HG03520 (cell line): ENCODE measurements at regions not wholly inside any gene's neighbourhood (a gene's known extent, or its start where the extent isn't known, plus 50 kb on each side); places are given as distances from the start of the nearest gene placed in this dataset.
A peak's percentile ranks its signal among the peaks of the same experiment; 100 is the strongest.

Experiments
- ATAC-seq: cut with Tn5 transposase; IDR thresholded peaks from one replicate; pipeline ENCODE4 v1.9.1; 2021; ENCODE audit warnings: mild to moderate bottlenecking, moderate library complexity; ENCODE audit not compliant: unreplicated experiment

DNA sequence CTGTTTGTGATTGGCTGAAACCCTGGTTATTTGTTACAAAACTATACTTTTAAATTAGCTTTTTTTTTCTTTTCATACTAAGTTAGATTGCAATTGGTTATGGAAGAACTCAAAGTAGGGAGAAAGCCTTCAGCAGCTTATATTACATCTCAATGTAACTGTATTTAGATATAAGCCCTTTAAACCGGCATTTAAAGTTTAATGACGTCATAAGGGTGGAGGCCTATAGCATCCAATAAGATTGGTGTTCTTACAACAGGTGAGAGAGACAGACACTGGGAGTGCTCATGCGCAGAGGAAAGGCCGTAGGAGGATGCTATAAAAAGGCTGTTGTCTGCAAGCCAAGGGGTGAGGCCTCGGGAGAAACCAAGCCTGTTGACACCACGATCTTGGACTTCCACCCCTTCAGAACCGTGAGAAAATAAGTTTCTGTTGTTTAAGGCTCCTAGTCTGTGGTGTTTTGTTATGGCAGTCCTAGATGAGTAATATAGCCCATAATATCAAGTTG lies 1198.8 kb upstream of the SPRY2 start:
- ATAC-seq, result no peak

DNA sequence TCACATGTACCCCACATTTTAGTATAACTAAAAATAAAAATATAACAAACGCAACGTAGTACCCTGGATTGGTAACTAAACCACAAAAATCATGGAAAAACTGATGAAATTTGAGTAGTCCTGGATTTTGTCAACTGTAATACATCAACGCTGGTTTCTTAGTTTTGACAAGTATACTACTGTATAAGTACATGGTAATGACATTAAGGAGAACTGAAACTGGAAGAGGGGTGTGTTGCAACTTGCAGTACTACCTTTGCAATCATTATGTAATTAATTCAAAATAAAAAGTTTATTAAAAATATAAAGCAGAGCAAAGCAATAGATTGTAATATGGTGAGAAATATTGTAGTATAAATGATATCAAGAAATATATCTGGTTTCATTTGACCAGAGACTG lies 1158.0 kb upstream of the SPRY2 start:
- ATAC-seq, result no peak

DNA sequence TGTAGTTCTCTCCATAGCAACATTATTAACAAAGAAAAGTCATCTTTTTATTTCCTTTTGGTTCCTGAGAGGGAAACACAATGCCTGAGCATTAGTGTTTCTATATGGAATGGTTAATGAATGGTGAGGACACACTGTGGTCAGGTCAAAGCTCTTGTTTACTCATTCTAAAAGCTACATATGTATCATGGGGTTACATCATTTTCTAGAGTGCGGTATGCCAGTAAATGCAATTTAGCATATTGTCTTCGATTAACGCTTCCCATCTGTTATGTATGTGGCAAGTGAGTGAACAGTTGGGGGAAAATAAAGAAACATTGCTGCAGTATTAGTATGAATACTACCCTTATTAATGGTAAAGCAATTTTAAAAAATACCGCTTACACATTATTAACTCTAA lies 1152.2 kb upstream of the SPRY2 start:
- no peak for ATAC-seq

DNA sequence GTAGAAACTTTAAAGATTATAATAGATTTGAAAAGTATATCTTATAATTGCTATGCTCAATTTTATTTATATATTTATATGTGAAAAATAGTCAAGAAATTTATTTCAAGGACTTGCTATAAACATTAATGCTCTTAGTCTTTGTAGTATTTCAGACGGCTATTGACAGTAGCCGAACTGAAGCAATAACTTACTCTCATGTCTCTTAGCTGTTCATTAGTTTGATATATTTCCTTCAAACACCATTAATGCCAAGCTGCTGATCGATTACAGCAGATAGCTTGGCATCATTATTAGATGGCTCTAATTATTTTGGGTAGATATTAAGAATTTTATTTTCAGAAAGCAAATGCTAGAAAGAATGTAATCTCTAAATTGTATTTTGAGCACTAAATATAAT lies 1151.5 kb upstream of the SPRY2 start:
- no peak for ATAC-seq

DNA sequence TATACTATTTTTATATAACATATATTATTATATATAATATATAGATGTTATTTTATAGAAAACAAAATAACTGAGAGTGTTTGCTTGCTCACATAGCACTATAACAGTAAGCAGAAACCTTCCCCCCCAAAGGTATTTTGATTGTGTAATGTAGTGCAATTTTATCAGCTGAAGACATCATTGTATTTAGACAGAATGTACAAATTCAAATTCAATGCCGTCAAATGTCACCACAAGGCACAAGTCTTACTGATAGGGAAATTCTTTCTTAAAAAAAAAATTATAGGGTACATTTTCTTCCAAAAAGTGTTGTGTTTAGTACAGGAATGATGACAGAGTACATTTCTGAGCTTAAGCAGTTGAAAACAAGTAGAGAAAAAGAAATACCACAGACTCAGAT lies 1147.1 kb upstream of the SPRY2 start:
- no peak for ATAC-seq

DNA sequence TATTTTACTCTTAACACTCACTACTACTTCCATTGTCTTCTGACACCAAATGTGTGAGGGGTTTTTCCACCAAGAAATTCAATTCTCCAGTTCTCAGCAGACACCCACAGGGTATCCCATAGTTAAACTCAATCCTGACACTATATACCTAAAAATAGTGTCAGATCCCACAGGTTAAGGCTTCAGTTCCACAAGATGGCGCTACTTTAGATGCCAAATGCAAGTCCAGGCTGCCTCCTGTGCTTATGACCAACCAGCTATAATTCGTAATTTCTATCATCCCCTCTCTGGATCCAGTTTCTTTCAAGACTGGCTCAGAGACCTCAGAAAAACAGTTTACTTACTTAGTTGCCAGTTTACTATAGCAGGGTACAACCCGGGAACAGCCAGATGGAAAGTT lies 1146.2 kb upstream of the SPRY2 start:
- no peak for ATAC-seq

DNA sequence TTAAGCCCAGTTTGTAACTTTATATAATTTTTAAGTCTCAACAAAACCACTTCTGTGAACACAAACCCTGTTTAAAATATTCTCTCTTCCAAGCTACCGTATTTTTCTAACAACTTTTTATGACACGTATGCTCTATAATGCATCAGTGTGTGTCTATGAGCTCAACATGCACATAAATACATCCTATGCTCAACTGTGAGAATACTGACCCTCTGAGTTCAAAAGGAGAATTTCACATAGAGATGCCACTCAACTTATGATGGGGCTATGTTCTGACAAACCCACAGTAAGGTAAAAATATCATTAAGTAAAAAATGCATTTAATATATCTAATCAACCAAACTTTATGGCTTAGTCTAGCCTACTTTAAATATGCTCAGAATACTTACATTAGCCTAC lies 1139.7 kb upstream of the SPRY2 start:
- ATAC-seq, result no peak

DNA sequence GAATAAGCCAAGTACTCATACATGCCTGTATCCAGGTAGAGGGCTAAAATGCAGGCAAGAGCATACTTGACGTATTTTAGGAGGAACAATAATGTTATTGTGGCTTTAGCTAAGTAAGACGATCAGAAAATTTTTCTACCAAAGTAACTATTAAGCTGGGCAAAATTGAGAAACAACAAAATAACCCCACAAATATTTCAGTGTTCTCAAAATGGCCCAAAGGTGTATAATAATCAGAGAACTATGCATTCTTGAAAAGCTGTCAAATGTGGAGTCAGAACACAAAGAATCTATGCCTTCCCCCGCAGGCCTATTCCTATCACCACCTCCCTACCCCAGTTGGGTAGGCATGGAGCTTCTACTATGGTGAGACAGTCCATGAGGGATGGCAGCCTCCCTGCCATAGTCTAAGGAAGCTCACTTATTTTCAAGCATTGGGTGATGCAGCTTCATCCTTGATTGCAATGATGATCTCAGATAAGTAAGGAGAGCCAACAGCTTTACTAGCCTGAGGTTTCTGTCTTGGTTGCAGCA lies 1132.5 kb upstream of the SPRY2 start:
- no peak for ATAC-seq

DNA sequence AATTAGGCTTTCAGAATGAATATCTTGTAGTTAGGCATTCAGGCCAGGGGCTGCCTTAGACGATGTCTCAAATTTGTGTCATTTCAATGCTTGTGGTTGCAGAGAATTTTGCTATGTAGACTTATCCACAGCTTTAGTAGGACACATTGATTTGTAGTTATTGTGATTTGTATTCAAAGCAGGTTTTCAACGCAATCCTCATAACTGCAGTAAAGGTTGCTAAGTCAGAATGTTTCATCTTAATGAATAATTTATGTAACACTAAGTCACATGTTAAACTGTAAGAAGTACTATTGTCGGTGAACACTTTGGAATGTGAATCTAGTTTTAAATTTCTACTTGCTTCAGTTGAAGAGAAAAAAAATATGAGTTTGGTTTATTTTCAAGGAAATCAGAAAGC lies 1117.2 kb upstream of the SPRY2 start:
- ATAC-seq, result no peak

DNA sequence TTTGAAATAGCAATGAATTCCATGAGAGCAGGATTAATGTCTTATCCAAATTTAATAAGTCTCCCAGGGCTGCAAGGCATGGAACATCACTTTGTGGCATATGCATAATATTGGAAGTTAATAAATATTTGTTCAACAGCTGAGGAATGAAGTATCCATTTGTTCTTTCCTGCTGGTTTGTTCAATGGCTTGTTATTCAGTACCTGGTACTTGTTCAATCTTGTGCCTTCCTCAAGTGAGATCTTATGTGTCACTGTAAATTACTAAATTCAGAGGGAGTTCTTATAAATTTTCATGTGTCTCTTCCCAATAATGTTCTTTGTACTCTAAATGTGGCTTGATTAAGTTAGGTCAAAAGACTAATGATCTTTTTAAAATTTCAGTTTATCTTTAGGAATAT lies 1105.5 kb upstream of the SPRY2 start:
- no peak for ATAC-seq

DNA sequence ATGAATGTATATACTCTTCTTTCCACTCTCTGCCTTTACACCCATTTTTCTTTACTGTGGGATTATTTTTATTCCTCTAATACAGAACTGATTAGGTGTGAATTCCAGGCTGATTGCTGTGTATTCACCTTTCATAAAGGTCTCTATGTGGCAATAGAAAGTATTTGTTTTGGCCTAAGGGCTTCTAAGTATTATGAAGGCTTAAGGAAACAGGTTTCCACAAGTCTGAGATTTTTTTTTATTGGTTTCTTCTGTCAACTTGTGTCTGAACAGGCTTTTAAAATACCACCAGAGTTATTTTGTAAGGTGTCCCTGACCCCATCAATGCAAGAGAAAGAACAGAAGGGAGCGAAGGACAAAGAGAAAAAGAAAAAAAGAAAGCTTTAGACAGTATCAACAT lies 1102.0 kb upstream of the SPRY2 start:
- no peak for ATAC-seq

DNA sequence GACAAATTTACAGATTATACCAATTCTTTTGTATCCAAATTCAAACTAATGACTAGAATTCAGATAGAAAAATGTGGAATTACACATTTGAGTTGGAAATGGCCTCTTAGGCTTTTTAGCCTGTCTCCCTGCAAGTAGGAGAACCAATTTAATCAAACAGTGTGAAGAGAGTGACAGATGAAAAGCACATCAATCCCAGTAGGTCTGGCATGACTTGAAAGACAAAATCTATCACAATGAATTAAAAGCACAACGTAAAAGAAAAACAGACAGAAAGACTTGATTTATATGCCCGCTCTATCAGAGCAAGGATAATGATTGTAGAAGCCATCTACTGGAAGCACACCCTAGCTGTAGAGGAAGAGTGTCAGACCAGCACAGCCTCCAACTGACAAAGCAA lies 1084.4 kb upstream of the SPRY2 start:
- no peak for ATAC-seq

DNA sequence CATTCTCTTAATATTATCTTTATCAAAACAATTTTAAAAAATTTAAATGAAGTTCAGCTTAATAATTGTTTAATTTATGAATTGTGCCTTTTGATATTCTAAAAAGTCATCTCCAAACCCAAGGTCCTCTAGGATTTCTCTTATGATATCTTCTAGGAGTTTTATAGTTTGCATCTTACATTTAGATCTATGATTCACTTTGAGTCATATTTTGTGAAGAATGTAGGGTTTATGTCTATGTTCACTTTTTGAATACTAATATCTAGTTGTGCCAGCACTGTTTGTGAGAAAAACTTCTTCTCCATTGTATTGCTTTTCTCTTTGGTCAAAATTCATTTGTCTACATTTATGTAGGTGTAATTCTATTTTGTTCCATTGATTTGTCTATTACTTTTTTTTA lies 1068.4 kb upstream of the SPRY2 start:
- no peak for ATAC-seq

DNA sequence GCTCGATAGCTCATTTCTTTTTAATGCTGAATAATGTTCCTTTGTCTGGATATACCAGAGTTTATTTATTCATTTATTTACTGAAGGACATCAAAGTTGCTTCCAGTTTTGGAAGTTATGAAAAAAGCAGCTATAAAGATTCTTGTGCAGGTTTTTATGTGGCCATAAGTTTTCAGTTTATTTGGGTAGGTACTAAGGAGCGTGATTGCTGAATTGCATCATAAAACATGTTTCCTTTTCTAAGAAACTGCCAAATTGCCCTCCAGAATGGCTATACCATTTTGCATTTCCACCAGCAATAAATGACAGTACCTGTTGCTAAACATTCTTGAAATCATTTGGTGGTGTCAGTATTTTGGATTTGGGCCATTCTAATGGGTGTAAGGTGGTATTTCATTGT lies 1067.7 kb upstream of the SPRY2 start:
- ATAC-seq, result no peak

DNA sequence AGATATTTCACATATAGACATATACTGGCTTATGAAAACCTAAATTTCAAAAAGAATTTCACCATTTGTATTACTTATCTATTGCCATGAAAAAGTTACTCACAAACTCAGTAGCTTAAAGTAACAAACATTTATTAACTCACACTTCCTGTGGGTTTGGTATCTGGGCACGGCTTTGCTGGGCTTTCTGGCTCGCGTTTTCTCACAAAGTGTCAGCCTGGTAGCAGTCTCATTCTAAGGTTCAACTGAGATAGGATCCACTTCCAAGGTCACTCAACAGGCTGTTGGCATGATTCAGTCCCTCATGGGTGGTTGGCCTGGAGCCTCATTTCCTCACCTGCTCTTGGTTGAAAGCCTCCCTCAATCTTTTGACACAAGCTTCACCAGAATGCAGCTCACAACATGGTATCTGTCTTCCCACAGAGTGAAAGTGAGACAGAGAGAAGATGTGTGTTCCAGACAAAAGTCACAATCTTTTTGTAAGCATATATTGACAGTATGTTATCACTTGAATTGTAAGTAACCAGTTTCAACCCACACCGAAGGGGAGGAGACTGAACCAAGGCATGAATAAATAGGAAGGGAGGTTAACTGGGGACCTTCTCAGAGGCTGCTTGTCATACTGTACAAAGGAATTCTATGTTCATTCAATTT lies 1065.8 kb upstream of the SPRY2 start:
- ATAC-seq, result peak; percentile 66

DNA sequence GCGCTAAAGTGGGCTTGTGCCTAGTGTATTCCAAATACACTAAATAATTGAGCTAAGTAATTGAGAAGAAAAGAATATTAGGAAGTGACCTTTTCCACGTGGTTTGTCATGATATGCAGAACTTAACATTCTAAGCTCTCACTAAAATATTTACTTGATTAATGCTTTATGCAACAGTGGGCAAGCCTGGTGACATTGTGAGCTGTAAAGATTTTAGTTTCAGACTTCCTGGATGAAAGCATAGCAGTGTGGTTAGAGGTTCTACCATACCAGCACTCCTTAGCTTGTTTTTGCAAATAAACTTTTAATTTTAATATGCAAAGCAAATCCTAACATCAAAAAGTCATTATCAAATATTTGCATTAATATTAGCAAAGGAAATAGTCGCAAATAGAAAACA lies 1065.1 kb upstream of the SPRY2 start:
- no peak for ATAC-seq

DNA sequence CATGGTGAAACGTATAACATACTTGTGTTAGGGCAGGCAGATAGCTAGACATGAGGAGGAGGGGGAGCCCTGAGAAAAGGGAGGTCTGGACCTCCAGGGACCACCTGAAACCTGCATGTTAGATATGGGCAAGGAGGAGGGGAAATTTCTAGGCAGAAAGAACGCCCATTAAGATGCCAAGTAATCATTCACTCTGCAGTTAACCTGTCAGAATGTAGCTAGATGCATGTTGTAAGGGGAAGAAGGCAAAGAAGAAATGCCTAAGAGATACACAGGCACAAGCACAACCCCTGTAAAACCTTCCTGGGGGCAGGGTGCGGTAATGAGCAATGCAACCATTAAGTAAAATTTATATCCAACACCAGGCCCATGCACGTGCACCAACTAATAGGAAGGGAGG lies 1055.3 kb upstream of the SPRY2 start:
- no peak for ATAC-seq

DNA sequence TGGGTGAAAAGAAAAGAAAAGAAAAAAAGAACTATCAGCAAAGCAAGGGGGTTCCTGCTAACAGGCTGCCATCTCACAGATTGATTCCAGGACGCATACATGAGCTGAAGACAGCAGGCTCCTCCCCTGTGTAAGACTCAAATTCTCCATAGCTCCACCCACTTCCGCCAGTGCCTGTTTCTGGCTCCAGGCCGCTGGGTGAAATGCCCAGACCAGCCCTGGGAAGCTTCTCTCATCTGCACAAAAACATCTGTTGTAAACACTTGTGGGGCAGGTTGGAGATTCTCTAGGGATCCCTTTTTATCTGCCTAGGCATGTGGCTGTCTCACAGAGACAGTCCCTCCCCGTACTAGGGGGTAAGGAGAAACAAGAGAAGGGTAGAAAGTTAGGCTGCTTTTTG lies 1054.4 kb upstream of the SPRY2 start:
- no peak for ATAC-seq

DNA sequence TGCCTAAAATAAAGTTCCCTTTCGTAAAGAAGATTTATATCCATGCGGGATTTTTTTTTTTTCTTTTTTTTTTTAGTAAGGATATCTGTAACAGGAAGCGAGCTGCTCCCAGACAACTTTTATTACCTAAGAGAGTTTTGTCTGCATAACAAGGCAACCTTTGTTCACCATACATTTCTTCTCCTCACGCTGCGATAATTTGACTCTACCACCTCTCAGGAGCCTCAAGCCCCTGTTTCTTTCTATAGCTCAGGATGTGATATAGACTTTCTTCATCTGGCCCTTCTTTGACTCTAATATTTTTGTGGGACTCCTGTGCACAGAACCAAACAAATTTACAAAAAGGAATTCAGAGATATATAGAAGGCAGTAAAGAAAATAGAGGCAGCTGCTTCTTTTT lies 1053.7 kb upstream of the SPRY2 start:
- no peak for ATAC-seq

DNA sequence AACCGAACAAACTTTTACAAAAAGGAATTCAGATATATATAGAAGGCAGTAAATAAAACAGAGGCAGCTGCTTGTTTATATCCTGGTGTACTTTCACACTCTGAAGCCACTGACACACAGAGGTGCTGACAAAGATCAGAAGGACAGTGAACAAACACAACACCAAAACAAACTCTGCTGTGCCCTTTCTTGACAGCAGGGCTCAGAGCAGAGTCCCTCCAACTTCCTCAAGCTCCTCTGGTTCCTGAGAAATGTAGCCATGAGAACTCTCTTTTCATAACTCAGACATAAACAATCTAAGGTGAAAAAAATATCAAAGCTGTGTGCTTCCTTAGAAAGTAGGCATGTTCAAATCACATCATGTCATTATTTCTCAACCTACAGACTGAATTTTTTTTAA lies 1052.8 kb upstream of the SPRY2 start:
- no peak for ATAC-seq

DNA sequence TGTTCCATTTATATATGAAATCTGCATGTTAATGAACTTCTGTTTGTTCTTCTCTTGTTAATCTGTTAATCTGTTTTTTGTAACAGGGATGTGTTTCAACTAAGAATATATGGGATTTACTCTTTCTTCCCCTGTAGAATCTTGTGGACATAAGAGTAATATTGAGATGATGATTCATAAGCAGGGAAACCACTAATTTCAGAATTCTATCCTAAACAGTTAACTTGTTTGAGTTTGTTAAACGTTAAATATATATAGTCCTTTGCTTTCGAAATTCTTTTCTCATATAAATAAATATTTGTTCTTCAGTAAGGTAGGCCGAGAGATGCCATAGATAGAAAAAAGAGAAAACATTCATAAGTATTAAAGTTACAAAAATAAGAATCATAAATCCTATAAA lies 1052.2 kb upstream of the SPRY2 start:
- ATAC-seq, result no peak

DNA sequence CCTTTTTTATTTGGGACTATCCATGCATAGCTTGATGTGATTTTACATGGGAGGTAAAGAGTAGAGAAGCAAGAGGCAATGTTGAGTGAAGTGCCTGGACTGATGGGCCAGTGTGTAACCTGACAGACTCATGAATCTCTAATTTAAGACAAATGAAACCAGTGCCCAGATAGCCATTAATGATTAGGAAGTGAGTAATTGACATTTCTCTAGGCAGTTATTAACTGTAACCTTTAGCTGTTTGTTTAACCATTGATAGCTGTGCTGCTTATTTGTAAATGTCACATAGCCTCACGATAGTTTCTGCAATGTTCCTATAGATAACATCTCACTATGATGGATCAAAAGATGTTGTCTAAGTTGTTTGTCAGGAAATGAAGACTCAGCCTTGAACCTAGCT lies 1047.5 kb upstream of the SPRY2 start:
- ATAC-seq, result no peak

DNA sequence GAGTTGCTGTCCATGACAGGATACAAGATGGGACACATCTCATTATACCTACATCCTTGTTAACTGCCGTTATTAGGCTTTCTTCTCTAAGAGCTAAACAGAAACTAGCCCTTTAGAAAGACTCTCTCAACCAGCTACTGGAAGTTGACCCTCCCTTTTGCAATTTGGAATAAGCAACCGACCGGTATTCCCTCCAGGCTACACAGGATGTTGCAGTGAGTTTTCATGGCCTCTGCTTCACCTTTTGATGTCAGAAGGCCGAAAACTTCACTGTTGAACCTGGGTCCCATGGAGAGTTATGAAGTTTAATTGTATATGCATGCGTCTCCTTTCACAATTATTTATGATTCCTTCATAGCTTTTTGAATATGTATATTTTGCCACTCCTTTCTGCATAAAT lies 1042.5 kb upstream of the SPRY2 start:
- no peak for ATAC-seq
